Transverse colon (tissue), 3 donors: ENCODE measurements at regions not wholly inside any gene's neighbourhood (a gene's known extent, or its start where the extent isn't known, plus 50 kb on each side); places are given as distances from the start of the nearest gene placed in this dataset.

ENCODE experiments used
- CTCF ChIP-seq, 5 experiments: fragments of 200-600 bp in 3 of 5; fragments of 450-650 bp in 2 of 5; sonication (generic) in 3 of 5; IDR thresholded peaks; 1 replicate in 2 of 5; 2 replicates in 3 of 5; pipeline ENCODE4 v1.5.1; 2016 to 2017; ENCODE audit warnings: antibody characterized with exemption in 5 of 5, inconsistent platforms in 3 of 5, mild to moderate bottlenecking in 2 of 5, moderate library complexity in 1 of 5
- EP300 ChIP-seq: sonication (generic); formaldehyde crosslinking; IDR thresholded peaks from one replicate; pipeline ENCODE4 v1.6.1; 2017; ENCODE audit warnings: antibody characterized with exemption, low read depth
- POLR2A ChIP-seq: fragments of 450-650 bp; IDR thresholded peaks from one replicate; pipeline ENCODE4 v1.6.1; 2016; ENCODE audit warnings: antibody characterized with exemption, mild to moderate bottlenecking, moderate library complexity

- TF ChIP-seq CTCF (IDR thresholded peaks at IDR 0.05) (no peak), POLR2A (no peak), EP300 (no peak)
These were observed 338.9 kb upstream of the DCC start for GRCh38 chr18:52001106-52001505.
